ENCODE measurements at regions not wholly inside any gene's neighbourhood (a gene's known extent, or its start where the extent isn't known, plus 50 kb on each side); places are given as distances from the start of the nearest gene placed in this dataset.

DNA sequence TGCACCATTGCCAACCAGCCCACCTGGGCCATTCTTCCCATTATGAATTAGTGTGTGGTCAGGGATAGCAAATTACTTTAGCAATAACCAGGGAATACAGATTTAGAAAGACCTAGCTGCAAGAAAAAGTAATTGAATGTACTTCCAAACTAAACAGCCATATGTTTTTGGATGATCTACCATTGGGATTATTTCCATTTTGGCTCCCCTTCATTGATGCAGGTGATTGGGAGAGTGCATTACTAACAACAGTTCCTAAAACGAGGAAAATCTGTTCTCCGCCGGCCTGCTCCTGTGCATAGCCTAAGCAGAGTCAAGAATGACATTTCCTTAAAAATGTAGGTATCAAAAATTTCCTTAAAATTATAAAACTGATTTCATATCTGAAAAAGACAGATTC is 58.5 kb downstream of the MAIP1 start:
- no peak for DNase-seq

DNA sequence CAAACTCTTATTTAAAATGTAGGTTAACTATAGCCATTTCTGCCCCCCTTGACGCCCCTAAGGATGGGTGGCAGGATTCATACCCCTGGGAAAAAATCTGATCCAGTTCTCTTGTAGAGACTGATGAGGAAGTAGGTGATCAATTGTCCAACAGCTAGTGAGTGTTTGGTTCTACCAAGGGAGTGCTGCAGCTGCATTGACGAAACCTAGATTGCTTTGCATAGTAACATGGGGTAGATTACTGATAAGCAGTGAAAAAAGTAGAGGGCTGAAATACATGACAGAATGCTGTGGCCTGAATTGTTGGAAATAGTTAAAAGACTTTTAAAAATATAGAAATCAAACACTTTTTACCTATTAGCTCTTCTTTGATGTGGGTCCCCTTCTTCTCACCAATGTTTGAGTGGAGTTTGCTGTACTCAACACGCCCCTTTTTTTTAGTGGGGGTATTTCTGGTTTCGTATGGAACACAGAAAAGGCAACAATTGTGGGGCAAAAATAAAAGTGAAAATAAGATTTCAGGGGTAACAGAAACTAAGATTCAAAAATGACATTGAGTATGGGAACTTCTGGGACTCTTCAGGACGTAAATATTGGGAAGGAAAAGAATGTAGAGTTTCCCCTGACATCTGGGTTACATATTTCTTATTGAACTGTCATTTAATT is 66.2 kb downstream of the MAIP1 start:
- DNase-seq: no peak

DNA sequence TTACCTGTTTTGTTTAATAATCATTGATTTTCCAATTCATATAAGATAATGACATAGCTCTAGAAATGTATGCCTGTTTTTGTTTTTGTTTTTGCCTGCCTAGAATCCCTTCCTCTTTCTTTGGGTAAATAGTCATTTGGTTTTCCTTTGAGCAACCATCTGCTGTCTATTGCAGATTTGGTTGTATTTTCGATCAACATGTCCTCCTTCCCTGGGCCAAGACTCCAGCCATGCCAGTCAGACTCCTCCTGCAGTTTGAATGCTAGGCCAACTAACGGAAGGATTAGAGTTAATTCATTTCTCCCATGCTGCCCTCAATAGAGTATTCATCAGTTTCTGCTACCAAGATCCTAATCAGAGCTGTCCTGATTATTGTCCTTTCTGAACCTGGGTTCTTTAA is 67.1 kb downstream of the MAIP1 start:
- DNase-seq: no peak

DNA sequence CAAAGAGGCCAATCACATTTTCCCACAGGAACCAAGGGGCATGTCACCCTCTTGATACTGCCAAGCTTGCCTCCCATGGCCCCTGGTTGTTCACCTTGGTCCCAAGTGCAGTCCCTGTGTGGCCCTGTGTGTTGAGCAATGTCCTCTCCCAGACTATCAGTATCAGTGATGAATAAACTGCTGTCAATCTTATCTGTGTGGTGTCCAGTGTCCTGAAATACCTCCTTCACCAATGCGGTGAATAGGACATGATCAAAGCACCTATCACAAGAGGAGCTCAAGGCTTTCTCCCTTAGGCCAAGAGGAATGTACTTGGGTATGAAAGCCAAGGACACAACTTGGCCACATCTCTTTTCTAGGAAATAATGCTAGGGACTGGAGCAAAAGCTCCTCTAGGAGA is 68.2 kb downstream of the MAIP1 start:
- no peak for DNase-seq

DNA sequence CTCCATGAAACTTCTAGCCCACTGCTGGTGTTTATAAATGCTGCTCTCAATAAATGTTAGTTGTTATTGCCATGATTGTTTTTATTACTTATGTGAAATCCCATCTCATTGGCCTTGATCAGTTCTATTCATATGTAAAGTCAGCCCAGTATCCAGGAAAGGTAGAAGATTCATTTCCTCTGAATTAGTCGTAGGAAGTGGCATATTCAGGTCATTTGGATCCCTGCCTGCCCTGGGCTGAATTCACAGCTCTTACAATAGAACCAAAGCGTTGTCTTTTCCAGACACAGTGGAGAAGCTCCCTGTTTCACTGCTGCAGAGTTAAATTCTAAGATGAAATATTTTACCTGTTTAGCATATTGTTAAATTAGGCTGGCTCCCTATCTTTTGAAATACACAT is 70.3 kb downstream of the MAIP1 start:
- DNase-seq: no peak

DNA sequence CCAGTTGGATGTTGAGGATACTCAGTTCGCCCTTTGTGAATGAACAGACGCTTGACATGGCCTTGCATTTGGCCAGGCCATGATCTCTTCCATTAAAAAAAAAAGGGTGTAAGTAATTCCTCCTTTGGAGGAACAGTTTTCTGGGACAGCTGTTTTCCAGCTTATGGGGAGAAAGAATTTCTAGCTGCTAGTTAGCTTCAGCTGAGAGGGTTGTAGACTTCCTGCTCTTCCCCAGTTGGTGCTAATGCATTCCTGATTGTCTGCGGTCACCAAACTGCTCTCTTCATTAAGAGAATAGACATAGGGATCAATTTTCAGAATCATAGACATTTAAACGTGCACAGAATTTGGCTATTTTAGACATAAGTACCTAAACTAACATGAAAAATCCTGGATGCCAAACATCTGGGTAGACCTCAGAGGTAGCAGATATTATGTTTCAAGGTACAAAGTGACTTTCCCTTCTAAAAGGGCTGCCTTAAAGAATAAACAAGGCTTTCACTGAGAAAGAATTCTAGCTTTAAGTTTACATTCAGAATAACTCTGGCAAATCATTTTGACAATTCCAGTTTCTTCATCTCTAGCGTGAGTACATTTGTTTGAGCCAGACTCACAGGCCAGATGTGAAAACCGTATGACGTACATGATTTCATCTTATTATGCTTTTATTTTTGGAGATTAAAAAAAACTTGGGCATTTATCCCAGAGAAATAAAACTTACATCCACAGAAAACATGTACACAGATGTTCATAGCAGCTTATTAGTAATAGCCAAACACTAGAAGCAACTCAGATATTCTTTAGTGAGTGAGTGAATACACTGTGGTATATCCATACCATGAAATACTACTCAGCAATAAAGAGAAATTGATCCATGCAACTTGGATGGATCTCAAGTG is 71.2 kb downstream of the MAIP1 start:
- DNase-seq: no peak

DNA sequence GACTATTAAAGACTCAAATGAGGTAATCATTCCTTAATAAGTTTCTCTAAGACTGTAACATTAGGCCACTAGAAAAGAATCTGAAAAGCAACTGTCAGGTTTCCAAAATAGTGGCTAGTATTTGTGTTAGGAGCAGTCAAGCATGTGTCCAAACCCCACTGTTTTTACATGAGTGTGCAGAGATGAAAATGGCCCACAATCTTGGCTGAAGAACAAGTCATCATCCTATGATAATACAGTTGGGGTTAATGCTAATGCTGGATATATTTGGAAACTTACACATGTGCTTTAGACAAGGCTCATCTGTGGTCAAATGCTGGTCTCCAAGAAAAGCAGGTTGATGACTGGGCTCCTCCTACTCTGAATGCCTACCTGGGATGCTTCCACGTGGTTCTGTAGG is 73.6 kb downstream of the MAIP1 start:
- DNase-seq: no peak

DNA sequence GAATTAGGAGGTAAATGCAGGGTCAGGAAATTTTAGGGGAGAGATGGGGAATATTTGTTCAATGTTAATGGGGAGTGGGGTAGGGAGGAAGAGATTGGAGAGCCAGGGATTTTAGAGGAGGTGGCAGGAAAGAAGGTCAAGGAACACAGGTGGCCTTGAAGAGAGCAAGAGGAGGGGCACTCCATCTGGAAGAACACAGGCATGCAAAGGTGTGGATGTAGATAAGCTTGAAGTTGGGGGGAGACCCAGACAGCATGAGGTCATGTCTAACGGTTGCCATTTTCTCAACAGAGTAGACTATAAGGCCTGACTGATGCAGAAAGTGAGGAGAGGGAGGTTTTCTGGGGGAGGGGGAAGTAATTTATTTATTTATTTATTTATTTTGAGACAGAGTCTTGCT is 77.5 kb downstream of the MAIP1 start:
- DNase-seq: no peak

DNA sequence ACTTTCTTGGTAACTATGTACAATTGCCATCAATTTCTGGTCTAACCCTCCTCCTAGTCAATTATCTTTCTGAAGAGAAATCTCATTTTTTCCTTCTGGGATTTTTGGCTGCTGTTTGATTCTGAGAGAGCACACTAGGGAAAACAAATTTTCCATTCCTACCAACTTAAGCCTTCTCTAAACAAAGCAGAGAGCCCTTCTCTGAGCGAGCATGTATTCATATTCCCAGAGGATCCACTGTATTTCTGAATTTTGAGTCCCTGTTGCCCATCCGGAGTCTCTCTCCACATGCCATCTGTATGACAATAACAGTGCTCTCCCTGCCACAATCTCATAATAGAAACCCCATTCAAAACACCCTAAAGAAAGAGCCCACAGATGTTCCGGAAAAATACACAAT is 78.5 kb downstream of the MAIP1 start:
- no peak for DNase-seq

DNA sequence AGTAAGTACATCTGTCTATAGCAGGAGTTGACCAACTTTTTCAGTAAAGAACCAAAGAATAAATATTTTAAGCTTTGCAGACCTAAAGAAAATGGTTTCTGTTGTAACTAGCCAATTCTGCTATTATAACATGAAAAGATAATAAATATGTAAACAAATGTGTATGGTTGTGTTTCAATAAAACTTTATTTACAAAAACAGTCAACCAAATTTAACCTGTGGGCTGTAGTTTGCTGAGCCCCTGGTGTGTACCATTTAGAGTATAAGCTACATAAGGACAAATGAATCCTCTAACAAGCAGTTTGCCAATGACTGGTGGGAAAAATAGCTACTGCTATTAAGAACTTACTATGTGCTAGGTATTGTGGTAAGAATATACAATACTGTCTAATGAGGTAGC is 79.4 kb downstream of the MAIP1 start:
- DNase-seq: no peak

DNA sequence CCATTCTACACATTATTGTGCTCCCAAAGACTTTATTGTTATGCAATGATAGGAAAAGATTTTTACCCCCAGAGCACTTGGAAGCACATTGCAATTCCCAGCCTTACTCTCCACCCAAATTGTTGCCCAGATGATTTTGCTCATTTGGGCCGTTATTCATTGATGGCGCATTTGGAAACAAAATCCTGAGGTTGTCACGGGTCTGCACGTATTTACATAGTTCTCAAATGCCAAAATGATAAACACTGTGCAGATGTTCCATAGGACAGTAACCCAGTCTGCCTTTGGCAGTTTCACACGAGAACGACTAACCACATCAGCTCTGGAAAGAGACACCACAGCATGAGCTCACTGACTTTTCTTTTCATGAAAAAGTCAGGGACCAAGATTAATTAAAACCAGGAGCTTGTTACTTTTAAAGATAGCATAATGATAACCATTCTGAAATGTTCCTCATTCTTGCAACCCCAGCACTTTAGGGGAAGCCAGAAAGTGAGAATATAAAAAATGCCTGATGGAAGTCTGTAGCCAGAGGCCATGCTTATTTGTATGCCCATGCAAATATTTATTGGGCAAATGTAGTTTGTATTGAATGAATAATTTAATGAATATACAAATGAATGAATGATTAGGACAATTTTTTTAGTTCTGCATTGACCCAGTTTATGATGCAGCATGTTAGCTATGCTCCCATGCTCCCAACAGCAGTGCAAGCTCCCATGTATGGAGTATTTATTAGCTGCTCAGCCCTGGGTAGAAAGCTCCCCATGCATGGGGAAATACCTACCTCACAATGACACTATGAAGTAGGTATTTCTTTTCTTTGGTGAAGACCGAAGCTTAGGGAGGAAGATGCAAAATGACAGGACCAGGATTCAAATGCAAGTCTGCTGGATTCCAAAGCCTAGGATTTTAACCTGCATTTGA is 84.6 kb downstream of the MAIP1 start:
- no peak for DNase-seq

DNA sequence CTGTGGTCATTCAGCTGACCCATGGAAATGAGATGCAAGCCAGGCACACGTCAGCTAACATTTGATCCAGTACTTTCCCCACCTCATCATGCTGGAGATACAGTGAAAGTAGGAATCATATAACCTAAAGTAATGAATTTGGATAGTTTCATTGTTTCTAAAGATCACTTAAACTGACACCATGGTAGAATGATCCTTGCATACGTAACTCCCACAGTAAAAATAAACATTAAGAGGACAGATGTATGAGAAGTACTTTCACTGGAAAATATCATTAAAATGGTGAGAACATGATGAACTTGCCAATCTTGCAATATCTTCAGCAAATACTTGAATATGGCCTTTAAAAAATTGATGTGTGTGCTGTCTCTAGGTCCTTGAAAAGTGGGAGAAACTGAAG is 85.4 kb downstream of the MAIP1 start:
- no peak for DNase-seq

DNA sequence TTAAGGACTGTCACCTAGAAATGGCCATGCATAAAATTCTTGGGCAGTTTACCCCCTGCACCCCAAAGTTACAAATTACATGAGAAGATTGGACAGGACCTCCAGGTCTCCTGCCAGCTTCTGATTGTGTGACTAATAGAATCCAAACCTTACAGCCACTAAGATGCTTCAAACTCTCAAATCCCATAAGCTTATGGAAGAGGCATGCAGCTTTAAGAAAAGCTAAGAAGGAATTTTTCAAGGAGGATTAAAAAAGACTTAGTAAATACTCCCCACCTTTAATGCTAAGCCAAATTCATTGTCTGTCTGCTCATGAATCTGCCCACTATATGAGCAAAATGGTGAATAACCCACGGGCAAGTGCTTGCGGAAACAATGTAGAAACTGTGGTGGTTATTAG is 86.3 kb downstream of the MAIP1 start:
- DNase-seq: no peak

DNA sequence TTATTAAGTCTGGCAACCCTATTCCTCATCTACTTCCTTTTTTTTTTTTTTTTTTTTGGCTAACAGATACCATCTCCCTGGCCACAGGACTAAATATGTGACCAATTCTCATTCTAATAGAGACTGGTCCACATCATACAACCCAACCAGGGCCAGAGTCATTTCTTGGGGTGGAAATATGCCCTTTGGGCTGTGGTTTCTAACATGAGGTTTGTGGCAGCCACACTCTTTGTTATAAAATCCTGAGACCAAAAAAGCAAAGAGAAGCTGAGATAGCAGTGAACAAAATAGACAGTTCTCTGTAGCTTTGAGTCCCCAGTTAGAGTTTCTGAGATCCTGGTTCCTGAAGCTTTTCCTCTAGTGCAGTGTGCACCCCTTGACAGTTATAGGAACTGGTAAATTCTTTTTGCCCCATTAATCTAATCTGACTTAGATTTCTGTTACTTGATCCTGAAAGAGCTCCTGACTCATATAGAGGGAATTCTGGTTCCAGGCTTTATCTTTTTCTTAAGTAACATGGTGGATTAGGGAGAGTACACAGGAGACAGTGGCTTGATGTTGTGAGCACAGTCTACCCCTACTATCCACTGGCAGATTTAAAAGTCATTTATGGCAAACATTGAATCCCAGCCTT is 86.8 kb downstream of the MAIP1 start:
- no peak for DNase-seq

DNA sequence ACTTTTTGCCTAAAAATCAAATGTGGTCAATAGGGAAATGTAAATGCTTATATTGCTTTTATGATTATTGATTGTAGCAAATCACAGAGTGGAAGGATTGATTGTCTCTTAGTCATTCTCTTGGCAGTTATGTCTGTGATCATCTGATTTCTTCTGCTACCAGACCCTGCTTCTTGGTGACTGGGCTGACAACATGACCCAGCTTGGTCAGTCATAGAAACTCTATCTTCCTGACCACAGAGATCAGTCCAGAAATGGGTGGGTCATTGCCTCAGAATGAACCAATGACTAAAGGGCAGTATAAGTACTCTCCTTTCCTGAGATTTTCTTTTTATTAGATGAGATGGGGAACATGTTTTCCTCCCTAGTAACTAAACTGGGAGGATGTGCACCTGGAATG is 87.6 kb downstream of the MAIP1 start:
- no peak for DNase-seq

DNA sequence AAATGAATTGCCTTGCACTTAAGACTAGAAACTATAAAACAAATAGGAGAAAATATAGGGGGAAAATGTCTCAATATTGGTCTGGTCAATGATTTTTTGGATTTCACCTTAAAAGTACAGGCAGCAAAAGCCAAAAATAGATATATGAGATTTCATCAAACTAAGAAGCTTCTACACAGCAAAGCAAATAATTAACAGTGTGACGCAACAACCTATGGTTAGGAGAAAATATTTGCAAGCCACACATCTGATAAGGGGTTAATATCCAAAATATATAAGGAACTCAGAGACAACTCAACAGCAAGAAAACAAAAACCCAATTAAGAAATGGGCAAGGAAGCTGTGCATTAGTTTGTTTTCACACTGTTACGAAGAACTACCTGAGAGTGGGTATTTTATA is 89.1 kb downstream of the MAIP1 start:
- DNase-seq: no peak

DNA sequence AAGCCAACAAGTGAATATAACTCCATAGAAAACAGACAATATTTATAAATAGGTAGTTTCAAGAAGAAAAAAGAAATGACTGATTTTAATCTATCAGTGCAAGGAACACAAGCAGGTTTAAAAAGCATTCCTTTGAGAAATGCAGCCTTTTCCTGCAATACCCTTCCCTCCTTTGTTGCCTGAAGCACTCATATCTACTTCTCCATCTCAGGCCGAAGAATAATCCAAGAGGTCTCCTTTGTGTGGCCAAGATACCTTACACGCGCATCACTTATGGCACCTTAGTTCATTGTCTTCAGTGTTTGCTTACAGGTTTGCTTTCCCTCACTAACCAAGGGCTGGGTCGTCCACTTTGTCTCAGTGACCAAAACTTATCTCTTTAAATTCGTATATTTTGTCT is 93.0 kb downstream of the MAIP1 start:
- DNase-seq: no peak

DNA sequence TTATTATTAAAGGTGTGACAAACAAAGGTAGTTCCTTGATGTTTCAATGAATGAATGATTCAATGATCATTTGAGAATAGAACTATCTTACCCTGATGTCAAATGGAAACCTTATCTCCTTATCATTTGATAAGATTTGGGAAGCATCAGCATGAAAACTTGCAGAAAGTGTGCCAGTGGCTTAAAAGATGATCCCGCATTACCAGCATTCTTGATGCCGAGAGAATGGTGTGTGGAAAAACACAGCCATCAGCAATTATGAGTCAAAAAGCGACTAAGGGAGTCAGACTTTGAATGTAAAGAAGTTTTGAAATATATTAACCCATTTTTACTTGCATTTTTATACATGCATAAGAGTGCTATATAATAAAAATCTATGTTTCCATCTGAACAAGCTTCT is 93.7 kb downstream of the MAIP1 start:
- DNase-seq: no peak

DNA sequence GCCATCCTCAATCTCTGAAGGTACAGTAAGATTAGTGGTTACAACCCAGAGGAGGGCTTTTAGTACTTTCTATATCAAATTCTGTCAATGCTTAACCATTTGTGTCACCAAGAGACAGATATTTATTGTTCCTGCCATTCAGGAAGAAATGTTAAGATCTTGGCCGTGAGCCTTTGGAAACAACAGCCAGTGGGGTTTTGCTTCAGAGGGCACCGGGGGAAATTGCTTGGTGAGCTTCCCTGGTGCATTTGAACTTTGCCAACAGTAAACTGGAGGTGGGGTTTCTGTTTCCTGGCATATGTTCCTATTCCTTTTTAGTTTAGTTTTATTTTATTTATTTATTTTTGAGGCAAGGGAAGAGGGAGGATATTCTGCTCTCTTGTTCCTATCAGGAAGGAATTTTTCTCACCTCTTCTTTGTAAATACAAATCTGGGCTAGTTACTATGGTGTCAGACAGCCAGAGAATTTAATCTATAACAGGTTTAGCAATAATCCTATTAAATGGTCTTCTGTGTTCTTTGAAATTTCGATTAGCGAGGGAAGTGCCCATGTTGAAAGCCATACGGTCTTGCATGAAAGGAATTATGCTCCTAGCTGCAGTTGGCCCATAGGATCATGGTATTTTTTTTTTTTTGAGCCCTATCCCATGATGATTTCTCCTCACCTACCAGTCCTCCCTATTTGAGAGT is 95.7 kb downstream of the MAIP1 start:
- no peak for DNase-seq

DNA sequence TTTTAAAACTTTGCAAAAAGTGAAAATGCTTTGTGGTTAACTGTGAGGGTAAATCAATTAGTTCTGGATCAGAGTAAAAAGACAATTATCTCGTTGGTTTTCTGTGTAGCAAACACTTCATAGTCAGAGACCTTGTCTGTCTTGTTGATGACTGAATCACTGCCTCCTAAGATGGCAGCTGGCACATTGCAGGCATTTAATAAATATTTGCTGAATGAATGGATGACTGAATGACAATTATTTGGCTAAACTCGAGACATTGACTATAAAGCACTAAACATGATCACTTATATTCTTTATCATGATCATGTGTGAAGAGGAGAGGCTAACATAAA is 96.2 kb downstream of the MAIP1 start:
- DNase-seq: no peak

DNA sequence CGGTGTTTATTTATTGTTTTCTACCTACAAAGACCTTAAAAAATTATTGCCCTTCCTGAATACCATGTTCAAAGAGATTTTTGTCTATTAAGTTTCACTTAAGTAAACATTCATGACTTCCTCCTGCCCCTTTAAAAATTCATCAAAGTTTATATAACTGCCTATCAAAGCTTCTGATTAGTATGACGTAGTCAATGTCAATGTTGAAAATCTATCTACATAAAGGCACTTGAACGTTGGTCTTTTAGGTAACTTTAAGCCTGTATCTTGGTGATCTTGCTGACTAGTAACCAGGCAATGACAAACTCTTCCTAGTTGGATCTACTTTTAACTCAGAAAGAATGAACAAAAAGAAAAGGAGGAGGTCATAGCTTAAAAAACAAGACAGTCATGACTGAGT is 97.2 kb downstream of the MAIP1 start:
- no peak for DNase-seq

DNA sequence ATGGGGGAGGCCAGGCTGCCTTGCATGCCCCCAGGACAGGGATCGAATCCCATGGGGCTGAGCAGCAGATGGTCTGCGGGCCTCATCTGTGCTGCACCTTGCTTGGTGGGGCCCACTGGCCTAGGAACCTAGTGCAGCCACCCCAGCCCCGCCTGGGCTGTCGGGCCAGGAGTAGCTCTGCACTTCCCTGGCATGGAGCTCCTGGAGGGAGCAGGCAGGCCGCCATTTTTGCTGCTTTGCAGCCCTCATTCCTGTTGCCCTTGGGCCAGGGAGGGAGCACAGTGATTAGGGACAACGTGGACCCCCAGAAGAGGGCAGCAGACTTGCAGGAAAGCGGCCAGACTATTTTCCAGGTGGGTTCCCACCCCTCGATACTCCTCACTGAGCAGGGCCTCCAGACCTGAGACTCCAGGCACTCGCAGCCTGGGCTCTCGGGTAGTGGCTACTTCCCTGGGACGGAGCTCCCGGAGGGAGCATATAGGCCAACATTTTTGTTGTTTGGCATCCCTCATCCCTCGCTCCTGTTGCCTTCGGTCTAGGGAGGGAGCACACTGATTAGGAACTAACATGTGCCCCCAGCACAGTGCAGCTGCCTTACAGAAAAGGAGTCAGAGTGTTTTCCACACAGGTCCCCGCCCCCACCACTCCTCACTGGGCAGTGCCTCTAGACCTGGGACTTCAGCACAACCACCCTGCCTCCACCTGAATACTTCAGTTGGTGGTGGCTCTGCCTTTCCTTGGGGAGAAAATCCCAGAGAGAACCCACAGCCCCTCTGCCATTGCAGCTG is 99.5 kb downstream of the MAIP1 start:
- no peak for DNase-seq
